ENCODE measurements at regions not wholly inside any gene's neighbourhood (a gene's known extent, or its start where the extent isn't known, plus 50 kb on each side); places are given as distances from the start of the nearest gene placed in this dataset.

DNA sequence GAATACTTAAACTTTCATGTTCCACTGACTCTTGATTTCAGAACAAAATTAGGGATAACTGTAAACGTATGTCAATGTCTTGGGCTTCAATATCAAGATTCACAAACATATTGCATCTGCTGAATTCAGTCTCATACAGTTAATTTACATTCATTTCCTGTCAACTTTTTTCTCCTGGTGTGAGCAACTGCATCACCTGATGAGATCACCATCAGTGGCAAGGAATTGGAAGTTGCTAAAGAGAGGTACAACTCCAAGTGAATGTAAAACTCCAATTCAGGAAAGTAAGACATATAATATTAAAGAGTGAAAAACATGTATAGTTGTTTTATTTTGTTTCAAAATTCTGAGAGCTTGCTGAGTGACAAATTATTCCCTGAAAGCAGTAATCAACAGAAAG lies 1336.2 kb upstream of the C9orf72 start:
- H2AFZ ChIP-seq (ENCODE audit: low read depth, low read length): no peak overlapping the region
- no peaks in the 10 kb centered on the region for H3K9me3 ChIP-seq (replicated peaks; ENCODE audit: control insufficient read depth, insufficient read depth, low read length)
- no peaks in the 10 kb centered on the region for H3K9me1 ChIP-seq (replicated peaks; ENCODE audit: control insufficient read depth, extremely low read depth, insufficient read depth, low read length)
- no peak overlapping the region for H3K9ac ChIP-seq (replicated peaks; ENCODE audit: extremely low read depth, insufficient read depth, low read length)
- dilution Hi-C loops (cut with MboI; ENCODE audit: extremely low pct_ligation_motif_present, low sequenced_read_pairs): no loop called here
- TF ChIP-seq JUN (IDR thresholded peaks at IDR 0.05; ENCODE audit: borderline replicate concordance, insufficient read depth, insufficient read length, low read depth) (no peak), POLR2A (IDR thresholded peaks at IDR 0.05; ENCODE audit: low read depth, low read length) (no peak), EZH2 (IDR thresholded peaks at IDR 0.05; ENCODE audit: borderline replicate concordance, low read depth, low read length, severe bottlenecking) (no peak), FOS (IDR thresholded peaks at IDR 0.05; ENCODE audit: borderline replicate concordance, insufficient read depth, low read length) (no peak), GATA2 (IDR thresholded peaks at IDR 0.05; ENCODE audit: insufficient read depth, insufficient read length, low read depth, low read length) (no peak), MYC (IDR thresholded peaks at IDR 0.05; ENCODE audit: low read depth, low read length) (no peak), POLR2AphosphoS5 (IDR thresholded peaks at IDR 0.05; ENCODE audit: insufficient read depth, low read depth, low read length) (no peak)
- TF ChIP-seq, protein P1, sequence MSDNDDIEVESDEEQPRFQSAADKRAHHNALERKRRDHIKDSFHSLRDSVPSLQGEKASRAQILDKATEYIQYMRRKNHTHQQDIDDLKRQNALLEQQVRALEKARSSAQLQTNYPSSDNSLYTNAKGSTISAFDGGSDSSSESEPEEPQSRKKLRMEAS (IDR thresholded peaks at IDR 0.05; ENCODE audit: insufficient read depth, insufficient read length): no peak
- TF ChIP-seq, protein P2, sequence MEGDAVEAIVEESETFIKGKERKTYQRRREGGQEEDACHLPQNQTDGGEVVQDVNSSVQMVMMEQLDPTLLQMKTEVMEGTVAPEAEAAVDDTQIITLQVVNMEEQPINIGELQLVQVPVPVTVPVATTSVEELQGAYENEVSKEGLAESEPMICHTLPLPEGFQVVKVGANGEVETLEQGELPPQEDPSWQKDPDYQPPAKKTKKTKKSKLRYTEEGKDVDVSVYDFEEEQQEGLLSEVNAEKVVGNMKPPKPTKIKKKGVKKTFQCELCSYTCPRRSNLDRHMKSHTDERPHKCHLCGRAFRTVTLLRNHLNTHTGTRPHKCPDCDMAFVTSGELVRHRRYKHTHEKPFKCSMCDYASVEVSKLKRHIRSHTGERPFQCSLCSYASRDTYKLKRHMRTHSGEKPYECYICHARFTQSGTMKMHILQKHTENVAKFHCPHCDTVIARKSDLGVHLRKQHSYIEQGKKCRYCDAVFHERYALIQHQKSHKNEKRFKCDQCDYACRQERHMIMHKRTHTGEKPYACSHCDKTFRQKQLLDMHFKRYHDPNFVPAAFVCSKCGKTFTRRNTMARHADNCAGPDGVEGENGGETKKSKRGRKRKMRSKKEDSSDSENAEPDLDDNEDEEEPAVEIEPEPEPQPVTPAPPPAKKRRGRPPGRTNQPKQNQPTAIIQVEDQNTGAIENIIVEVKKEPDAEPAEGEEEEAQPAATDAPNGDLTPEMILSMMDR (IDR thresholded peaks at IDR 0.05; ENCODE audit: extremely low read depth in 1 of 2, insufficient read depth in 1 of 2, low read depth in 1 of 2, low read length in 2 of 2): no peak
- H3K36me3 ChIP-seq (ENCODE audit: control insufficient read depth in 2 of 2, extremely low read depth in 1 of 2, insufficient read depth in 2 of 2, low read length in 2 of 2): no peaks in the 10 kb centered on the region
- no peak overlapping the region for H3K4me2 ChIP-seq (ENCODE audit: insufficient read depth, low read length)
- H4K20me1 ChIP-seq (replicated peaks; ENCODE audit: control insufficient read depth, extremely low read depth, insufficient read depth, low read length): no peaks in the 10 kb centered on the region
- DNase-seq (ENCODE audit: low read depth, low spot score) (no peak), FAIRE-seq (no peak)
- H3K4me1 ChIP-seq (ENCODE audit: control insufficient read depth, extremely low read depth, insufficient read depth, low read length): no peaks in the 10 kb centered on the region
- H3K4me3 ChIP-seq (replicated peaks in 1 of 3; ENCODE audit: insufficient read depth in 1 of 3, low read depth in 1 of 3, low read length in 3 of 3): no peak overlapping the region
- BruUV-seq (replicated peaks): no TSS peak
- H3K79me2 ChIP-seq (ENCODE audit: control insufficient read depth, insufficient read depth, low read length): no peaks in the 10 kb centered on the region
- ChIA-PET CTCF (no interaction called here), POLR2A (no interaction called here)
- intact Hi-C loops (cut with micrococcal nuclease): no loop called here
- no peaks in the 10 kb centered on the region for H3K27me3 ChIP-seq (ENCODE audit: control insufficient read depth in 2 of 2, insufficient read depth in 2 of 2, low read length in 2 of 2)
- no peak overlapping the region for H3K27ac ChIP-seq (ENCODE audit: insufficient read depth, low read depth, low read length)
